Fibroblast of villous mesenchyme (primary cell): ENCODE measurements at regions not wholly inside any gene's neighbourhood (a gene's known extent, or its start where the extent isn't known, plus 50 kb on each side); places are given as distances from the start of the nearest gene placed in this dataset.
A peak's percentile ranks its signal among the peaks of the same experiment; 100 is the strongest.

Experiments used
- DNase-seq: peaks from one replicate; pipeline ENCODE4 v3.0.0-alpha.2; 2010; ENCODE audit warnings: low read depth
- H3K4me3 ChIP-seq: 2 replicates; pipeline ENCODE4 v1.5.1; 2011; ENCODE audit warnings: low read depth, mild to moderate bottlenecking, low read length
- TF ChIP-seq, protein P1 (sequence below): IDR thresholded peaks from 2 replicates; pipeline ENCODE4 v1.5.1; 2012; ENCODE audit warnings: low read depth, mild to moderate bottlenecking, low read length; ENCODE audit not compliant: insufficient read depth

DNA sequence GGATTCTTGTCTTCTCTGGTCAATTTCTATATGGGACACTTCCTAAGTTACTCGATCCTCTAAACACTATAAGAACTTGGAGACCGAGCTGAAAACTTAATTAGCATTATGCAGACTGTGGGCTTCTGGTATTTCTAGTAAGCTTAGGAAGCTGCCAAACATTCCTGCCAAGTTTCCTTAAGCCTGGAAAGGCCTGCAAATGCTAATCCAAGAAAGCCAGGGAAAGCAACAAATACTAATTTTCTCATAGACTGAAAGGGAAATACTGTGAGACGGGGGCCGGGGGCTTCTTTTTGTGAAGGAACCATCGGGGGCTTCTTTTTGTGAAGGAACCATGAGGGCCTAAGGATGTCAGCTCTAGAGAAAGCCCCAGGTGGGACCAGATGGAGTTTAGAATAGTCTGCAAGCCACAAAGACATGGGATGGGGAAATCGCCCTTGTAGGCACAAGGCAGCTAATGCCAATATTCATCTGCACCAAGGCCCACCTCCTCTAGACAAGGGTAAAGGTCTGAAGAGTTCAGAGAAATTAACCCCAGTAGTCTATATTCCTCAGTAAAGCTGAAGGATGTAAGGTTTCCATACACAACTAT, 332.4 kb upstream of the PRDM1 start:
- no peak overlapping the region for H3K4me3 ChIP-seq
- TF ChIP-seq, protein P1, sequence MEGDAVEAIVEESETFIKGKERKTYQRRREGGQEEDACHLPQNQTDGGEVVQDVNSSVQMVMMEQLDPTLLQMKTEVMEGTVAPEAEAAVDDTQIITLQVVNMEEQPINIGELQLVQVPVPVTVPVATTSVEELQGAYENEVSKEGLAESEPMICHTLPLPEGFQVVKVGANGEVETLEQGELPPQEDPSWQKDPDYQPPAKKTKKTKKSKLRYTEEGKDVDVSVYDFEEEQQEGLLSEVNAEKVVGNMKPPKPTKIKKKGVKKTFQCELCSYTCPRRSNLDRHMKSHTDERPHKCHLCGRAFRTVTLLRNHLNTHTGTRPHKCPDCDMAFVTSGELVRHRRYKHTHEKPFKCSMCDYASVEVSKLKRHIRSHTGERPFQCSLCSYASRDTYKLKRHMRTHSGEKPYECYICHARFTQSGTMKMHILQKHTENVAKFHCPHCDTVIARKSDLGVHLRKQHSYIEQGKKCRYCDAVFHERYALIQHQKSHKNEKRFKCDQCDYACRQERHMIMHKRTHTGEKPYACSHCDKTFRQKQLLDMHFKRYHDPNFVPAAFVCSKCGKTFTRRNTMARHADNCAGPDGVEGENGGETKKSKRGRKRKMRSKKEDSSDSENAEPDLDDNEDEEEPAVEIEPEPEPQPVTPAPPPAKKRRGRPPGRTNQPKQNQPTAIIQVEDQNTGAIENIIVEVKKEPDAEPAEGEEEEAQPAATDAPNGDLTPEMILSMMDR, result no peak
- peak; percentile 51 for DNase-seq

DNA sequence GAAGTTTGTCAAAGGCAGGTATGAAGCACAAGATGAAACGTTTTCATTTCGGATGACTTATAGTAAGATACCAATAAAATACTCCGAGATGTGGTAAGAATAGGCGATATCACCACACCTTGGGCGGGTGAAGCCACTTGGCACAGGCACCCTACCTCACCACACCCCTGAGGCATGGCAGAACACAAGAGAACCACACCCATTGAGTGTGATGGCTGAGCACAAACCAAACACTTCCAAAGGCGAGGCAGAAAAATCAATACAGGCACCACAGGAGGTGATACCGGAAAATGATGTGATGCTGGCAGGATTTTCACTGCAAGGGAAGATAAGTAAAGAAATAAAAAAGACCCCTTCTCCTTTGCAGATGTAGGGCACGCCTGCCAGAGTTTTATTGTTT, 332.9 kb upstream of the PRDM1 start:
- no peak overlapping the region for H3K4me3 ChIP-seq
- DNase-seq, result no peak
- TF ChIP-seq, protein P1, result no peak

GRCh38 chr6:105750089-105750488, 336.0 kb upstream of the PRDM1 start:
- no peak for DNase-seq
- TF ChIP-seq, protein P1, result no peak
- no peak overlapping the region for H3K4me3 ChIP-seq

DNA sequence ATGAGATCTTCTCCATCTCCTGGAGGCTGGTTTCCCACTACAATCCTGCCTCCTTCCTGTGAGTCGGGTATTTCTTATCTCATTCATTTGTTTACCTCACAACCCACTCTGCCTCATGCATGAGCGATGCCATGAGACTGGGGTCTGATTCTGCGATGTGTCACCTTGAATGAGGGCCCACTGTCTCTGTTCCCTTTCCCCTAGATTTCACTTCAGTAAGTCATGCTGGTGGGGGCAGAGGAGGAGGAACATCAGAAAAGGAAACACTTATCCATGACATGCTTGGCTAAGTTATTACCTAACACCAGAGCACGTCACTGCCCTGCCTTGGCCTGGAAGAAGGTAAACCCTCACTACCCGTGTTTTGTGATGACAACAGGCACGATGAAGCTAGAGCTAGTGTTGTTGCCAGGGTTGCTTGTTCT, 337.4 kb upstream of the PRDM1 start:
- TF ChIP-seq, protein P1, result no peak
- peak; percentile 28 for DNase-seq
- H3K4me3 ChIP-seq, result no peak overlapping the region

DNA sequence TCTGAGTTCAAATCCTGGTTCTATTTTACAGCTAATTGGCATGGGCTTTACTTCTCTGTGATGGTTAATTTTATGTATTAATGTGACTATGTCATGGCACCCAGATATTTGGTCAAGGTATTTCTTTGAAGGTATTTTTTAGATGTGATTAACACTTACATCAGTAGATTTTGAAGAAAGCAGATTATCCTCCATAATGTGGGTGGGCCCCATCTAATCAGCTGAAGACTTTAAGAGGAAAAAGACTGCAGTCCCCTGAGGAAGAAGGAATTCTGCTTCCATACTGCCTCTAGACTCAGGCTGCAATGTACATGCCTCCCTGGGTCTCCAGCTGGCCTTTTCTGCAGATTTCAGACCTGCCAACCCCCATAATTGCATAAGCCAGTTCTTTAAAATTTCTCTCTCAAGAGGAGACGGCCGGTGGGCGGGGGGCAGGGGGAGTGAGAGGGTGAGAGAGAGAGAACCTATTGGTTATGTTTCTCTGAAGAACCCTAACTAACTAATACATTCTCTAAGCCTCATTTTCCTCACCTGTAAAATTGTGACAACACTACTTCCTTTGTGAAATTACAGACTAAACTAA, 338.2 kb upstream of the PRDM1 start:
- TF ChIP-seq, protein P1, result no peak
- DNase-seq, result no peak
- no peak overlapping the region for H3K4me3 ChIP-seq

DNA sequence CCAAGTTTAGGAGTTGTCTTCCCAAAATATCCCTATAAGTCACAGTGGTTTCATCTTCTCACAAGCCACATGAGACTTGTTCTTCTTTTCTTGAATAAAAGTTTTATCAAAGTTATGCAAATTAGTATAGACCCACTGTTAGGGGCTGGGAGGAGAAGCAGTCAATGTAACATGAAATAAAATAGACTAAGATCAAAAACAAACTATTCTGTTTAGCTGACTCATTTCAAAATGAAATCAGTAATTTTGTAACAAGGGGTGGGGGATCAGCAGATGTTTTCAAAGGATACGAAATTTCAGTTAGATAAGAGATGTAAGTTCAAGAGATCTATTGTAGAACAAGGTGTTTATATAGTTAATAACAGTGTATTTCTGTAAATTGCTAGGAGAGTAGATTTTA, 339.6 kb upstream of the PRDM1 start:
- H3K4me3 ChIP-seq, result no peak overlapping the region
- TF ChIP-seq, protein P1, result no peak
- DNase-seq, result no peak

- no peak overlapping the region for H3K4me3 ChIP-seq
- no peak for DNase-seq
- TF ChIP-seq, protein P1, result no peak
Observed at GRCh38 chr6:105746130-105746505, 340.0 kb upstream of the PRDM1 start.
